K562 (cell line): ENCODE measurements at regions not wholly inside any gene's neighbourhood (a gene's known extent, or its start where the extent isn't known, plus 50 kb on each side); places are given as distances from the start of the nearest gene placed in this dataset.
A peak's percentile ranks its signal among the peaks of the same experiment; 100 is the strongest.

Experiments used
- ATAC-seq: fragments of 200-7000 bp; cut with Tn5 transposase; 3 replicates; pipeline ENCODE4 v1.9.1; 2020; ENCODE audit warnings: moderate library complexity
- BruUV-seq: library from RNA; stranded (reverse); fragments of 400-500 nt; replicated peaks from 2 replicates; lab custom pipeline; 2021; lab: Mats Ljungman, UMichigan
- CTCF ChIA-PET: fragments of 300-600 bp; formaldehyde crosslinking; extraction: SDS; loops from one replicate; lab custom pipeline; 2021; ENCODE audit warnings: low intra/inter-chr PET ratio; lab: Yijun Ruan, JAX
- POLR2A ChIA-PET: fragments of 300-600, 350-650 bp; sonication (Branson Sonifier 250); formaldehyde crosslinking; extraction: SDS; loops from one replicate; lab custom pipeline; 2021; ENCODE audit warnings: antibody characterized with exemption, inconsistent platforms; lab: Yijun Ruan, JAX
- DNase-seq, 4 experiments: peaks; one replicate each; pipeline versions ENCODE4 v3.0.0 to v3.0.0-alpha.2; 2011 to 2018; ENCODE audit warnings: low spot score in 3 of 4, mixed read lengths in 3 of 4; ENCODE audit errors: extremely low read depth in 1 of 4
- FAIRE-seq: peaks from 2 replicates; lab custom pipeline; 2011; peaks lifted over from hg19 to GRCh38; lab: Jason Lieb, UNC
- H2AFZ ChIP-seq: 2 replicates; pipeline ENCODE4 v1.6.0; 2011; ENCODE audit warnings: low read depth, low read length, control low read depth, inconsistent platforms
- H3K27ac ChIP-seq: fragments of 200-600 bp; 3 replicates; pipeline ENCODE4 v1.8.0; 2011; ENCODE audit warnings: low read depth, mild to moderate bottlenecking, control low read depth, inconsistent platforms, low read length, moderate library complexity, mixed read lengths; ENCODE audit errors: extremely low read depth
- H3K27me3 ChIP-seq, 2 experiments: fragments of 300-600 bp in 1 of 2; 2 replicates in 1 of 2; 3 replicates in 1 of 2; pipeline versions ENCODE4 v1.6.0 to v1.8.0; 2011; ENCODE audit warnings: inconsistent platforms in 2 of 2, low read length in 2 of 2, mild to moderate bottlenecking in 1 of 2, mixed read lengths in 1 of 2, moderate library complexity in 1 of 2; ENCODE audit not compliant: control insufficient read depth in 2 of 2, insufficient read depth in 2 of 2
- H3K36me3 ChIP-seq: fragments of 300-600 bp; 3 replicates; pipeline ENCODE4 v1.8.0; 2011; ENCODE audit warnings: mild to moderate bottlenecking, low read length, inconsistent platforms; ENCODE audit not compliant: control insufficient read depth, insufficient read depth
- H3K4me1 ChIP-seq, 2 experiments: fragments of 200-600 bp in 1 of 2; replicated peaks in 1 of 2; 2 replicates in 1 of 2; 3 replicates in 1 of 2; pipeline versions ENCODE4 v1.5.1 to v1.8.0; 2011; ENCODE audit warnings: inconsistent platforms in 2 of 2, low read length in 2 of 2, mild to moderate bottlenecking in 1 of 2, mixed read lengths in 1 of 2, moderate library complexity in 1 of 2; ENCODE audit not compliant: control insufficient read depth in 2 of 2, insufficient read depth in 2 of 2
- H3K4me2 ChIP-seq: 2 replicates; pipeline ENCODE4 v1.6.1; 2011; ENCODE audit warnings: low read length, control low read depth, inconsistent platforms, mixed read lengths; ENCODE audit not compliant: insufficient read depth
- H3K4me3 ChIP-seq: fragments of 200-600 bp; sonication (generic), shearing (Covaris generic); 2 replicates; pipeline ENCODE4 v1.5.1; 2016; ENCODE audit warnings: control low read depth, inconsistent platforms
- H3K79me2 ChIP-seq: fragments of 200-600 bp; 3 replicates; pipeline ENCODE4 v1.8.0; 2011; ENCODE audit warnings: low read length, inconsistent platforms; ENCODE audit not compliant: control insufficient read depth, insufficient read depth
- H3K9ac ChIP-seq, 2 experiments: 2 replicates each; pipeline versions ENCODE4 v1.6.0 to v1.6.1; 2011; ENCODE audit warnings: low read depth in 2 of 2, low read length in 2 of 2, control low read depth in 1 of 2, inconsistent platforms in 1 of 2, mild to moderate bottlenecking in 1 of 2, mixed read lengths in 1 of 2; ENCODE audit not compliant: insufficient read depth in 1 of 2
- H3K9me1 ChIP-seq: one replicate; pipeline ENCODE4 v1.6.0; 2011; ENCODE audit warnings: inconsistent platforms, mild to moderate bottlenecking, low read length, moderate library complexity; ENCODE audit not compliant: control insufficient read depth, insufficient read depth
- H3K9me3 ChIP-seq: replicated peaks from 2 replicates; pipeline ENCODE4 v1.5.1; 2011; ENCODE audit warnings: low read depth, low read length, inconsistent platforms; ENCODE audit not compliant: control insufficient read depth, insufficient read depth
- H4K20me1 ChIP-seq: replicated peaks from 2 replicates; pipeline ENCODE4 v1.6.1; 2011; ENCODE audit warnings: low read length, inconsistent platforms, mixed read lengths; ENCODE audit not compliant: control insufficient read depth, insufficient read depth
- ATF1 ChIP-seq, 2 experiments: fragments of 450-650 bp in 1 of 2; IDR thresholded peaks; 2 replicates each; pipeline ENCODE4 v1.6.1; 2016; ENCODE audit warnings: missing compliant biosample characterization in 1 of 2, missing genetic modification characterization in 1 of 2
- CEBPB ChIP-seq: fragments of 450-650 bp; IDR thresholded peaks from 2 replicates; pipeline ENCODE4 v1.6.1; 2016; ENCODE audit warnings: missing genetic modification characterization, missing compliant biosample characterization
- CEBPG ChIP-seq, 3 experiments: fragments of 200-800 bp in 1 of 3; sonication (Bioruptor generic) in 1 of 3; sonication (generic) in 1 of 3; formaldehyde crosslinking in 1 of 3; IDR thresholded peaks in 2 of 3; conservative IDR thresholded peaks in 1 of 3; 2 replicates each; pipeline versions ENCODE4 v1.6.1 to v1.8.0; 2016 to 2022; ENCODE audit warnings: missing compliant biosample characterization in 2 of 3, missing genetic modification characterization in 2 of 3, mild to moderate bottlenecking in 1 of 3, missing genetic modification reagents in 1 of 3
- GABPA ChIP-seq: fragments of 200-800 bp; sonication (Bioruptor generic); conservative IDR thresholded peaks from 2 replicates; pipeline ENCODE4 v1.6.1; 2016; ENCODE audit warnings: low read depth, missing genetic modification characterization, missing compliant biosample characterization
- MYNN ChIP-seq, 2 experiments: sonication (generic); formaldehyde crosslinking in 1 of 2; IDR thresholded peaks; 2 replicates each; pipeline versions ENCODE4 v1.5.0 to v1.6.1; 2016 to 2020; ENCODE audit warnings: antibody characterized with exemption in 1 of 2, missing genetic modification reagents in 1 of 2
- ZNF785 ChIP-seq: fragments of 250-450 bp; sonication (Bioruptor Pico); IDR thresholded peaks from 2 replicates; pipeline ENCODE4 v1.4.0; 2020; ENCODE audit warnings: mild to moderate bottlenecking
- WGBS: fragments of 100-300 bp; shearing (Covaris generic); methylation state at CpG from one replicate; pipeline ENCODE4 v1.1.6; 2016; ENCODE audit warnings: low coverage, mixed read lengths; ENCODE audit not compliant: insufficient coverage; ENCODE audit errors: missing lambda C conversion rate; 5-methylcytosine and 5-hydroxymethylcytosine counted together
- in situ Hi-C: fragments of 300-500 bp; cut with MboI; formaldehyde crosslinking; loops from 4 replicates; pipeline ENCODE4 v1.15.0; 2018; ENCODE audit warnings: inconsistent platforms, mixed read lengths
- intact Hi-C: fragments of 100-400 bp; cut with micrococcal nuclease; formaldehyde crosslinking; loops from 2 replicates; pipeline ENCODE4 v1.14.2; 2022
- TF ChIP-seq, protein P1 (sequence below): fragments of 250-450 bp; sonication (Bioruptor Pico); IDR thresholded peaks from 2 replicates; pipeline ENCODE4 v1.8.0; 2021; ENCODE audit warnings: mild to moderate bottlenecking, moderate library complexity

DNA sequence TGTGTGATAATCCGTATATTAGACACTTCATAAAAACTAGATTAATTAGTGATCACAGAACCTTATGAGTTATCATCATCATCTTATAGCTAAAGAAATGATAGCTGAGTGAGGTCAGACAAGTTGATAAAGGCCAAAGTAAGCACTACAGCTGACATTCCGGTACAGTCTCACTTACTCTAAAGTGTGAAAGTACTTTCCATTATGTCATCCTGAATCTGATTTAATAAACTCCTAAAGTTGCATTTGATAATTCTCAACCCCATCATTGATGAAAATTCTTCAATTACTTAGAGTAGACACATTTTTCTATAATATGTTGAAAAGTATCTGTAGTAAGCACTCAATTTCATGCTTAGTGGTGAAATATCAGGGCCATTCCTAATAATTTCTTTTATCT is 385.2 kb upstream of the CHD6 start (continued):
- no peak for TF ChIP-seq MYNN (IDR thresholded peaks at IDR 0.05)
- no peak for TF ChIP-seq MYNN (CRISPR knock-in tag; IDR thresholded peaks at IDR 0.05)

DNA sequence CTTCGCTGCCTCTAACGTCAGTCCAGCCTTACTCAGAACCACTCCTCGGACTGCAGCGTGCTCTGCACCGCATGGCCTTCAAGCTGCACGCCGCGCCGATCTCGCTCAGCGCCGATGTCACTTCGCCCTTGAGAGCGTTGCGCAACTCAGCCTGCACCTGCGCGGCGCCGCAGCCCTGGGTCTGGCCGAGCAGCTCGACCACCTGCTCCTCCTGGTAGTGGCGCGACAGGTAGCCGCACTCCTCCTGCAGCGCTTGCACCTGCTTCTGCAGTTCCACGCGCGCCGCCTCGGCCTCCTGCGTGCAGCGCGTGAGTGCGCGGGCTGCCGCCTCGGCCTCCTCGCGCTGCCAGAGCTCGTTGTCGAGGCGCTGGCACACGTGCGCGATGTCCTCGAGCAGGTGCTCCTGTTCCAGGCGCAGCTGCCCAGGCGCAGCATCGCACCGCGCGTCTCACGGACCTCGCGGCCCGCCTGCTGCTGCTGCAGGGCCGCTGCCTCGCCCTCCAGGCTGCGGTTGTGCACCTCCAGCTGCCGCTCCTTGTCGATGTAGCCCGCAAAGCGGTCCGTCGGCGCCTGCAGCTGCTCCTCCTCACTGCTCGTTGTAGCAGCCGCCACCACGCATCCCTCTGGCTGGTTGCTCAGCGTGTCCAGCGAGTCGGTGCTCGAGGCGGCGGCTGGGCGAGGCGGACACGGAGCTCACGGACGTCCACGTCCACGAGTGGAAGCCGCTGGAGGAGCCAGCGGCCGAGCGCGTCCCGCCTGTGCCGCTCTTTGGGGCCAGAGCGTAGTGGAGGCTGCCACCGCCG is 380.6 kb upstream of the CHD6 start:
- H3K36me3 ChIP-seq, result no peaks in the 10 kb centered on the region
- intact Hi-C loops, result no loop called here
- ATAC-seq, result no peak
- ChIA-PET POLR2A (interaction anchor here (1.2 kb wide), 2 partner anchors 15 to 18 kb away, joined by 3 to 6 read pairs; no protein-coding TSS in a partner anchor), CTCF (no interaction called here)
- in situ Hi-C loops, result no loop called here
- TF ChIP-seq ATF1 (CRISPR knock-in tag; IDR thresholded peaks at IDR 0.05), result no peak
- no peak for TF ChIP-seq ATF1 (tag; IDR thresholded peaks at IDR 0.05)
- no peak for TF ChIP-seq ZNF785 (CRISPR knock-in tag)
- TF ChIP-seq CEBPB, result peak; percentile 74
- no peak for TF ChIP-seq GABPA
- no peak for TF ChIP-seq CEBPG (CRISPR knock-in tag; IDR thresholded peaks at IDR 0.05)
- TF ChIP-seq CEBPG (tag; conservative IDR thresholded peaks at IDR 0.05 in 1 of 2, IDR thresholded peaks at IDR 0.05 in 1 of 2), result peak in 1 of 2 experiments; percentile 32; a peak in 1 of 4 replicates
- TF ChIP-seq, protein P1, sequence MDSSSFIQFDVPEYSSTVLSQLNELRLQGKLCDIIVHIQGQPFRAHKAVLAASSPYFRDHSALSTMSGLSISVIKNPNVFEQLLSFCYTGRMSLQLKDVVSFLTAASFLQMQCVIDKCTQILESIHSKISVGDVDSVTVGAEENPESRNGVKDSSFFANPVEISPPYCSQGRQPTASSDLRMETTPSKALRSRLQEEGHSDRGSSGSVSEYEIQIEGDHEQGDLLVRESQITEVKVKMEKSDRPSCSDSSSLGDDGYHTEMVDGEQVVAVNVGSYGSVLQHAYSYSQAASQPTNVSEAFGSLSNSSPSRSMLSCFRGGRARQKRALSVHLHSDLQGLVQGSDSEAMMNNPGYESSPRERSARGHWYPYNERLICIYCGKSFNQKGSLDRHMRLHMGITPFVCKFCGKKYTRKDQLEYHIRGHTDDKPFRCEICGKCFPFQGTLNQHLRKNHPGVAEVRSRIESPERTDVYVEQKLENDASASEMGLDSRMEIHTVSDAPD (CRISPR knock-in tag), result no peak
- H3K79me2 ChIP-seq, result no peaks in the 10 kb centered on the region
- H3K4me1 ChIP-seq, result peaks cover 0 to 5% of the 10 kb centered on the region in 2 experiments; a peak in 2 of 5 replicates
- peaks cover 12 to 23% of the 10 kb centered on the region in 2 experiments; a peak in 3 of 5 replicates for H3K27me3 ChIP-seq
- H4K20me1 ChIP-seq, result no peaks in the 10 kb centered on the region
- H3K9me1 ChIP-seq, result no peaks in the 10 kb centered on the region
- H3K9me3 ChIP-seq, result no peaks in the 10 kb centered on the region
- DNase-seq, result no peak
- no TSS peak for BruUV-seq
- no peak overlapping the region for H3K27ac ChIP-seq
- no peak overlapping the region for H2AFZ ChIP-seq
- FAIRE-seq, result no peak
- no peak overlapping the region for H3K4me2 ChIP-seq
- no peak overlapping the region for H3K4me3 ChIP-seq
- no peak overlapping the region for H3K9ac ChIP-seq
- WGBS, result 29% methylated on average over 79 of the region's 92 CpGs
